ENCODE measurements at regions not wholly inside any gene's neighbourhood (a gene's known extent, or its start where the extent isn't known, plus 50 kb on each side); places are given as distances from the start of the nearest gene placed in this dataset.

DNA sequence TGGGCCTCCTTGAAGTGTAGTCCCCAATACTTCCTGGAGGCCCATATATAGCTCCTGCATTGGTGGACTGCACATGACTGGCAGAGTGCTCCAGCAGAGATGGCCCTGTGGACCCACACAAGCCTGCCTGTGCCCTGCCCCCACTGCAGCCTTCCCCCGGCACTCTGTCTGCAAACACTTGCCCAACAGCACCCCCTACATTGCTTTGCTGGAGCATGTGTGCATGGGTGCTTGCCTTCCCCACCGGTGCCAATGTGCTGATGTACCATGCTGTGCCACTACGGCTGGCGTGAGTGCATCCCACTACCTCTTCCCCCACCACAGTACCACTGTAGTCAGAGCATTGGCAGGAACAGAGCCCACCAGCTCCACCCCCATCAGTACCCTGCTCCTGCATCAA lies 563.6 kb upstream of the CTNND2 start:
- no peak for DNase-seq

DNA sequence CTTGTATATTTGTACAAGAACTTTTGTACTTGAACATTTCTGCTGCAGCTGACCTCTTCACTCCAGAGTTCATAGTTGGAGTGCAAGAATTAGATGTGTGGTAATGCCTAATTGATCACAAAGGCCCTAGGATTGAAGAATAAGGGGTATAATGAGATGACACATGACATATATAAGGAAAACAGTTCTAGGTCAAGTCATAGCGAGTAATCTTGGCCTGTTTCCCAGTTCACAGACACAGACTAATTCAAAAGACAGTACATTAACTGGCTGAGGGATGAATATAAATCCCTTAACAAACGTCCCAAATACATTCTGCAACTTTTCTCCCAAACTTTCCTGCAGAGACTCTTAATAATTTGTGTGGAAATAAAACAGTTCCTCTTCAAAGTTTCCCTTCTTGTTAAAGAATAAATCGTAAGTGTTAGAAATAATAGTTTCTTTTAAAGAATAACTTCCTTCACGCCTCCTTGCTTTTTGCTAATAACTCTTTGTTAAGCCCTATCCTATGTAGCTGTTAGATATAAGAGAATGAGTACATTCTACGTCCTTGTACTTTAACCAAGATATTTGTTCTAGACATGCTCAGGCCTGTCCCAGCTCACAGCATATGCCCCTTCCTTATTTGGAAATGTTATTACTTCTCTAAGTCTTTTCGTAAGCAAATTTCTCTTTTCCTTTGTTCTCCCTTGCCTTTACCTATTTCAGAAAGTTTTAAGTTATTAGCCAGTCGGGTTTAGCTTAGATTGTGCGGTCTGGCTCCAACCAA lies 556.4 kb upstream of the CTNND2 start:
- no peak for DNase-seq

DNA sequence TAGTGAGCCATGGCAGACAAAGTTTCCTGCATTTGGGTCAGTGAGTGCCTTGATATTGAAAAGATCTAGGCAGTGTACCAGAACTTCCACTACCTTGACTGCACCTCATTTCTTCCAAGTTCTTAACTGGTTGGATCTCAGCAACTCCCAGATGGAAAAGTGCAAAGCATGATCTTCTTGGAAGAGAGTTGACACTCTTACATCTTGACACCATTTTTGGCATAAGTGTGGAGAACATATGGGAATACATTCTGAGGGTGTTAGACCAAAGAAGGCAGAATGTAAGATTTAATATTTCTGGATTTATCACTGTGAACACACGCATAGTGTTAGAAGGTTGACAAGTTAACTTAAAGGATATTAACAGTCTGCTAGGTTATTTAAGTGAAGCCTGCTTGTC lies 555.1 kb upstream of the CTNND2 start:
- no peak for DNase-seq

DNA sequence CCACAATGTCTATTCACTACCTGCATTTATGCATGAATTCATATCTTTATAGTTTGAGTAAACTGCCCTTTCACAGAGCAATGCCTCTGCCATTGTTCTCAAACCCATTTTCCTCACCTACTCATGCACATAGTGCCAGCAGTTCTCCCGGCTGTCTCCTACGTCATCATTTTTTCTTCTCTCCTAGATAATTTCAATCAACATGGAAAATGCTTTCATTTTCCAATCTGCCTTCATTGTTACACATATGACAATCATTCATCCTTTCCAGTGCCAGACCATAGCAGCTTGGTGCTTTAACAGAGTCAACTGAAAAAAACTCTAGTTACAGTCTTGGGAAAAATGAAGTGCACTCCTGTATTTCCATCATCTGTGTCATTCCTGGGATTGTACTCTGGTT lies 514.8 kb upstream of the CTNND2 start:
- DNase-seq, result no peak

DNA sequence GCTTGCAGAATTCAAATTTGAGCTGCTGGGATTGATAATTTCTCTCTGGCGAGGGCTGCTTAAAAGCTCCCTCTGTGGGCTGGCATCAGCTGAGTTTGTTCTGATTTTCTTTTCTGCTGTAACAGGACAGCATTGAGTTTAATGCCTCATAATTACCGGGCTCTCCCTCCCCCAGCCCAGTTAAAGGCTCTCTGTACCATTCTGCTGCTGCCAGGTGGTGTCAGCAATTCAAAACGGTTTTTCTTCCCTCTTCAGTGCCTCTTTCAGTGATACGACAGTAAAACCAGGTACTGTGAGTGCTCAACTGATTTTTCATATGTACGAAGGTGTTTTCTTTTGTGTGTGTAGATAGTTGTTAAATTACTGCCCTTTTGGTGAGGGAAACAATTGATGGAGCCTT lies 509.3 kb upstream of the CTNND2 start:
- DNase-seq, result no peak

DNA sequence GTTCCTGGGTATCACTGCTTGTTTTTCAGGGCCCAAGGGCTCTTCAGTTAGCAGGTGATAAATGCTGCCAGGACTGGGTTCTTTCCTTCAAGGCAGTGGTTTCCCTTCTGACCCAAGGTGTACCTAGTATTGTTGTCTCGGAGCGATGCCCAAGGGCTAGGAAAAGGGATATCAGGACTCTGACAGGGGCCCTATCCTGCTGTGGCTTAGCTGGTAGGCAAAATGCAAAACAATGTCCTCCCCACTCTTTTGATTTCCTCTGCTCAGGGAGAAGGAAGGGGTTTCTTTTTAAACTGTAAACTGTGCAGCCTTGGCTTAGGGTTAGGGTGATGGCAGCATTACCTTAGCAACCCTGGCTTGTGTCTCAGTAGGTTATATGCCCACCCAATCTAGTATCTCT lies 508.8 kb upstream of the CTNND2 start:
- DNase-seq, result no peak

DNA sequence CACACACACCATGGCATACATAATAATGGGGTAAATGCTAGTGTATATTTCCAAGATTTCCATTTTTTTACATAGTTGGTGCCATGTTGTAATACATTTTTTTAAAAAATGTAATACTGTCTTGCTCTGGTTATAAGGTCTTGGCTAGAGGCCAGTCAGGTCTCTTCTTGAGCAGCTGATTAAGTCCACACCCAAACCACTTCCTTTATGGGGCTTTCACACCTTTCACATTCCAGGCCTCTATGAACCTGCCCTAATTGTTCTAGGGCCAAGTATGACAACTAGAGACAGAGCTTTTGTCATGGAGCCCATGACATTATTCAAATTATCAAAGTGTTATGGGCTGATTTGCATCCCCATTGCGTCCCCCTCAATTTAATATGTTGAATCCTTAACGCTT lies 495.6 kb upstream of the CTNND2 start:
- no peak for DNase-seq

DNA sequence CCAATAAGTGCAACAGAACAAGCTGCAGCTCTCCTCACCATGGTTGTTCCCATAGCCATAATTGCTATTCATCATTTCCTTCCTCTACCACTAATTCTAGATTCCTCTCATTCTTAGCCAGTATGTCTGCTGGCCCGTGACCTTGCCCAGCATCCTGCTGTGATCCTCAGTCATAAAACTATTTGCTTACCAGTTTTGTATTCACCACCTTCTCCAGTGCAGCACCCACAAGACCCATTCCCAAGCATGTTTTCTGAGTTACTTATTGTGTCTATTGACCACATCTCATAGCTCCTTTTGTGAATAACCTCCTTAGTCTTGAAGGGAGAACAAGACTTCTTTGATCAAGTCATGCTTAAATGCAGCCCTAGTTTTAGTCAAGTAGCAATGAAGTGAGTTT lies 488.0 kb upstream of the CTNND2 start:
- DNase-seq, result no peak

DNA sequence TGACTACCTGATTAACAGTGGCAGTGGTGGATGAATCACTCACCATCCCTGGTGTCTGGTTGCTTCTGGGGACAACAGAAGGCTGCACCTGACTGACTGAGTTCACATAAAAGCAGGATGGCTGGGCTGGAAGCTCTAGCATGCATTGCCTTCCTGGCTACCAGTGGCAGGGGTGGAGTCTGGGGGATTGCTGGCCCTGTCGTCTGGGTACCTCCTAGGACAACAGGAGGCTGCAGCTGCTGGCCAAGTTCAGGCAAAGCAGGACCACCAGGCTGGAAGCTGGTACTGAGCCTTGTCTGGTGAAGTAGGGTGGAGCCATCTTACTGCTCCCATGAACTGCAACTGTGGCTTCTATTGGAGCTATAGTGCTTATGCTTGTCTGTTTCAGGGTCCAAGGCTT lies 480.8 kb upstream of the CTNND2 start:
- no peak for DNase-seq

DNA sequence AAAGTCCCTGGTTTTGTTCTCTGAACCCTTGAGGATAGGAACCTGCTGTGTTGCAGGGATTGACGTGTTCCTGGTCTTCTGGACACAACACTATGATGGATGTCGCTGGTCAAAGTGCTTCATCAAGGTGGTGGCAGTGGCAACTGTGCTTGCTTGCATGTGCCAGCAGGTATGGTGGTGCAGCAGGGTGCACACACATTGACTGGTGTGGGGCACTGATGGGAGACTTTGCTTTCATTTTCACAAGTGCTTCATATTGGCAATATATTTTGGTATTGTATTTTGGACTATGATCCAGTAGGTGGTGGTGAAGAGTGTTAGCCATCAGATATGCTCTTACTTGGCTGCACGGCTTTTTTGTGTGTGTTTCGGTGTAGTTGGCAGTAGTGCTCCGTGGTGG lies 479.8 kb upstream of the CTNND2 start:
- no peak for DNase-seq

DNA sequence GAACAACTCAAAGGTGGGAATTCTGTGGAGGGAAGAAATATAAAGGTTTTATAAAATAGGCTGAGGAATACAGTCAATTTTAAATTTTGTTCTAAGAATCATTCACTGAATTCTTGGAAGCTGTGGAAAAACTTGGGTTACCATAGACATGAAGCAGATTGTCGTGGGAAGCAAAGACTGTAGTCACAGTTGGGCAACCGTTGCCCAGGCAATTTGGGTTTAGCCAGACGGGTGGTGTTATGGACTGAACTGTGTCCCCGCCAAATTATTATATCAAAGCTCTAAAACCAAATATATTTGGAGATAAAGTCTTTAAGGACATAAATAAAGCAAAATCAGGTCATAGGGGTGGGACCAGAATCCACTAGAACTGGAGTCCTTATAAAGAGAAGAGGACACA lies 463.7 kb upstream of the CTNND2 start:
- DNase-seq, result no peak

DNA sequence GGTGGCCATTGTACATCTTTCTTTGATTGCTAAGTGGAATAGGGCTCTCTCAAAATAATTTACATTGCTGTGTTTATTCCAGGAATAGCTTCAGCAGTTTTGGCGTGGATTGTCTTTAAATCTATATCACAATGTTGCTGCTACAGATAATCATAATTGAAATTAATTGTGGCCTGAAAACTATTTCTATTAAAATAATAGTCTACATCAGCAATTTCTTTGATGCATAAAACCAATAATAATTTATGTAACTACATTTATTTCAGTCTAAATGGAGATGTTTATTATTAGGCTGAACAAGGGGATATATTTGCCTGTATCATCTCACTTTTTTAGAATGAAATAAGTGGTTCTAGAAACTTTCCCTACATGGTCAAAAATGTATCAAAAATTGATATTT lies 456.0 kb upstream of the CTNND2 start:
- DNase-seq, result no peak

DNA sequence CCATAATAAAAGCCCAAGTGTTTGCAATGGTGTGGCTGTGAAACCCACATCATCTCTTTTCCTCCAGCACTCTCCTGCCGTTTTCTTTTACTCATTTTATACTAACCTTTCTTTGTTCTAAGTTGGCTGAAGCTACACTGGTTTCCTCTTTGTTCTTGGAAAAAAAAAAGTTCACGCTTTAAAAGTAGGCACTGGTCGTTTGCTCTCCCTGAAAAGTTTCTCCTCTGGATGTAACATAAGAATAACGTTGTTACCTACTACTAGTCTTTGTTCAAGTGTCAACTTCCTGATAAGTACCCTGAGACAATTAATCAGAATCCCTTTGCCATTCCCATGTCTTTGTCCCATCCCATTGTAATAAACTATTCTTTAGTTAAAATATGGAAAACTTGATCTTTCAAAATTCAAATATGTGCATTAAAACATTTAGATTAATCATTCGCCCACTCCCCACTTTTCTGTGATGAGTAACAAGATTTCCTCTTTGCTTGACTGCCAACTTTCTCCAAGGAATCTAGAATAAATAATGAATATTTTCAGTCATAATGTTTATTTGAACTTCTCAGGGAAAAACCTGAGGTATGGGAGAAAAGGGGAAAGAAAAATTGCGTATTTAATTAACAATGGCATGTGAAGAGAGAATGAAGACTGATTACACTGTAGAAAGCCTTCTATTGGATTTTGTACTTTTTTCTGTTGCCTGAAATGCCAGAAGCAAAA lies 454.3 kb upstream of the CTNND2 start:
- no peak for DNase-seq

DNA sequence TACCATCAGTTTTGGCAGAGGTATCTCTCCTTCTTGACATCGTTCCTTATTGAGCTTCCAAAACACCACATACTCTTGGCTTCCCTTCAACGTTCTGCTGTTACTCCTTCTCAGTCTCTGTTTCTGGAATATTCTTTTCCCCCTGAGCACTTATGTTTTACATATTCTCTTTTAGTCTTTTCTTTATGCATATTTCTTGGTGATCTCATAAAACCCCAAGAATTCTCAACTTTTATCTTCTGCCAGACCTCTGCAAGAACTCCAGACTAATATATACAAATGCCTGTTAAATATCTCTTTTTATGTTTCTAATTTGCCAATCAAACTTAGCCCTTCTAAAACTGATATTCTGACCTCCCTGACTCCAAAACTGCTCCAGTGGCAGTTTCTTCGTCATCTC lies 453.4 kb upstream of the CTNND2 start:
- DNase-seq, result no peak

DNA sequence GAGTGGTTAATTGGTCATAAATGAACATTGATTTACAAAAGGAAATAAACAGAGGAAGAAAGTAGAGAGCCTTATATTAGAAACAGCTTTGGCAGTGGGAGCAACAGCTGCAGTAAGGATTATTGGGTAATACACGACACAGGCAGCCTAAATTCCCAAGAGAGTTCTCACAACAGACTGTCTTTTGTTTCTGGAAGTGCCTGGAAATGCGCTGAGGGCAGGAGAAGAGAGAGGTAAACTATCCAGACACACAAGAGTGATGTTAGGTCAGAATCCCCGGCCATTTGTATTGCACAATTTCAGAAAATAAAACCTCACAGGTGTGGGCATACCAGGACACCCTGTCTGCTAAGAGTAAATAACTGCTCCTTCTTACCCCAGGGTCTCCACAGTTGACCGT lies 450.4 kb upstream of the CTNND2 start:
- DNase-seq, result no peak

DNA sequence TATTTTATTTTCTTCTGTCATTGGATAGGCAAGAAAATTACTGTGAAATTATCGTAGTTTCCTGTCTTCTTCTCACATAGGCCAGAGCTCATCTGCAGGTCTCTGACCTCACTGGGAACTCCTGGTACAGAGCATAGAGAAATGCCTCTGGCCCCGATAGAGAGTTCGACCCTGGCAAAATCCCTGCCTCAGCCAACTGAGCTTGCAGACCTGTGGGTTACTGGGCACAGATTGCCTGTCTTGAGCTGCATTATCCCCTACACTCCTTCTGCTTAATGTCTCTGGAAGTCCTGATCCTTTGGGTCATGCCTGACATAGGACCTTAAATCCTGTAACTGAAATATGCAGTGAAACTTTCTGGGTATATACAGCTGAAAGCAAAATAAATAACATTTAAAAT lies 439.3 kb upstream of the CTNND2 start:
- no peak for DNase-seq

DNA sequence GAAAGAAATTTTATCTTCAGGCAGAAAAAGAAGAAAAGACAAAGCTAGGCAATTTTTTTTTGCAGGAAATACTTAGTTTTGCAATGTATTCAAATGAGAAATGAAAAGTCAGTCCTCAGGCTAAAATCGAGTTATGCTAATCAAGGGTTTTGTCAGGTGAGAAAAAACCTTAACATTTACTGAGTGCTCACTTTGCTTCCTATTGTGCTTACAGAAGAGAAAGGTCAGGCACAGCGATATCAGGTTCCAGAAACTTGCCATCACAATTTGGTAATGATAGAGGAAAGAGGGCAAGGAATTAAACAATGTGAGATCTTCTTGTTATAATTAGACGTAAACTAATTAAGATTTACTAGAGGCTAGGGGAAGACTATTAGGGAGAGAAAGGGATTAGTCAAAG lies 431.7 kb upstream of the CTNND2 start:
- no peak for DNase-seq

DNA sequence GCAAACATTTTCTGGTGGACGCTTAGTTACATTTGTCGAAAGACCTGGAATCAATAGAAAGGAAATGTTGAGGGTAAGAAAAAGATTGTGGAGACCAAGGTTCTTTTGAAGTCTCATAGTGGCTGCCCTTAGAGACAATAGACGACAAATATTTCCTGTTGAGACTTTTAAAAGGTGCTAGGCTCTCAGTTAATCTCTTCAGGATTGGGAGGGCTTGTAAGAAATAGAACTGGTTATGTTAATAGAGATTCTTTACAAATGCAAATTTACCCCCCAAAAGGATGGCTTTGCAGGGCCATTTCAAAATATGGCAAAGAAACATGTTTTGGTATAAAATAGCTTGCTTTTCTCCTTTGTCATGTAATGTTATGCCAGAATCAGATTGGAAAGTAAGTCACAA lies 428.2 kb upstream of the CTNND2 start:
- DNase-seq, result no peak

DNA sequence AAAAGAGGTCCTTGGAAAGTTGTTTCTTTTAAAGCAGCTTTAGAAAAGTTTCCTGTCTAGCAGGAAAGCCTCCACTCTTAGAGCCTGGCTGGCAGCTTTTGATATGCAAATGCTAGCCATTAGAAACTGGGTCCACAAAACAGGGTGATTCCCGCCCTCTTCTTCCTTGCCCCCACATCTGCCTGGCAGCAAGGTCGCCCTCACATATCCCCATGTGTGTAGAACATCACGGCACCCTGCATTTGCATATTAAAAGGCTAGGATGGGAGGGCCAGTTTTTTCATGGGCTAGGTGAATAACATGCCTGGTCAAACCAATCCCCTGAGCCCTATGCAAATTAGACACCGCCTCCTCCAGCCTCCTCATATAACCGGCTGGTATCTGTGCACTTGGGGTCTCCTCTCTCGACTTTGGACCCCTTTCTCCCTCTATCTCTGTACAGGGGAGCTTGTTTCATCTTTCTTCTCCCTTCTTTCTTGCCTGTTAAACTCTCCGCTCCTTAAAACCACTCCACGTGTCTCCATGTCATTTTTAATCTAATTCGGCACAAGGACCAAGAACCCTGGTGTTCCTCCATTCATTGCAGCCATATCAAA lies 426.8 kb upstream of the CTNND2 start:
- DNase-seq, result no peak

DNA sequence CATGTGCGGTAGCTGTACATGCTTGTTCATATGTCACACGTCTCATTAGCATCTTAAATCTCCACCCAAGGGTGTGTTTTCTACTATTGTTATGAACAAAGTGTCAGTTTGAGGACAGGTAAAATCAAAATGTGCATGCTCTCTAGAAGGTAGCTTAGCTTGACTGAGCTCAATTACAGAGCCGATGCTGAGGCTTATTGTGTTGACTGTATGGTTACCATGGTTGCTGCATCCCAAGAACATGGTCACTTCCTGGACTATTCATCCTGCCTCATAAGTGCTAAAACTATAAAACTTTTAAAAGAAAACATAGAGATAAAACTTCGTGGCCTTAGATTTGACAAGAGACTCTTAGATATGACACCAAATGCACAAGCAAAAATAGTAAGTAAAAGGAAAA lies 426.1 kb upstream of the CTNND2 start:
- DNase-seq, result no peak

DNA sequence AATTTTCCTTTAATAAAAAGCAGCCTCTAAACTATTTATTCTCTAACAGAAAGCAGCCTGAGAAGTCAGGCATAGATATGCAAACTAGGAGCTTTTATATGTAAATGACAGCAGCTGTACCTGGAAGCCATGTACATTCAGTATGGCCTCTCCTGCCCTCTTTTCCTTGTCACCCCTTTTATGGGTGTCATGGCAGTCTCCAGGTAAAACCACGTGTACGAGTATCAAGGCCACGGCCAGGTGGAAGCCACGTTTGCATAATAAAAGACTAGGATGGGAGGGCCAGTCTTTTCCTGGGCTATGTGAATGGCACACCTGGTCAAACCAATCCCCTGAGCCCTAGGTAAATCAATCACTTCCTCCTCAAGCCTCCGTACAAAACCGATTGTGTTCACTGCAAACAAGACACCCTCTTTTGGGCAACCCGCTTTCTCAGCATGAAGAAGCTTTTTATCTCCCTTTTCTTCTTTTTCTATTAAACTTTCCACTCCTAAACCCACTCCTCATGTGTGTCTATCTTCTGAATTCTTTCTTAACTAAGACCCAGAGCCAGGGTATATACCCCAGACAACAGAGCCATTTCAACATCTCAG lies 419.5 kb upstream of the CTNND2 start:
- no peak for DNase-seq

DNA sequence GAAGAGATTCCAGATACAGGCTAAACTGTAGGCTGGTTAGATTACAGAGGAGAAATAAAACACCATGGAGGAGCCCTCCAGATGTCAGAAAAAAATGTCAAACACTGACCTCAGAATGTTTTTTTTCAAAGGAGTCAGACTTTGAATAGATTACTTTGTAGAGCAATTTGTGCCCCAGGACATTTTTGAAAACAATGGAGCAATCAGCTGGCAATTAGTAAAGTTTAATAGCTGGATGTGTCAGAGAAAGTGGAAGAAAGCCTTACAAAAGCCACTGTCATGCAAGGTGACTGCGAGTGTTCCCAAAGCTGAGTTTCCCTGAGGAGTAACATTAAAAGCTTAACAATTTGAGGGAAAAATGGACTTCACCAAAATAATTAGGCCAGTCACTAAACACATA lies 417.8 kb upstream of the CTNND2 start:
- no peak for DNase-seq

DNA sequence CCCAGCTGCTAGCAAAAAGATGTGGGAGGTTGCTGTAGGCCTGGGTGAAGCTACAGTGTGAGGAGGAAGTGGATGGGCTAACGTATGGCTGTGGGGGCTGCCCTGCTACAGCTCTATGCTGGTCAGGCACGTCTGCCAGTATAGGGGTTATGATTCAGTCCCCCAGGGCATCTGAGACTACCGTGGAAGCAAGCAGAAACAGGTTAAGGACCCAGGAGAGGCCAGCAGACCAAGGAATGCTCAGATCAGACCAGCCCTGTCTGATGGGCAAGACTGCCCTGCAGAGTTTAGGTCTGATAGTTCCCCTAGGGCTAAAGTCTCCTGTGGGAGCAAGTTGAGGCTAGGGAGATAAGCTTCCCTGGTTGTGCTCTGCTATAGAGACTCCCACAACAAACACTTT lies 416.1 kb upstream of the CTNND2 start:
- DNase-seq, result no peak

DNA sequence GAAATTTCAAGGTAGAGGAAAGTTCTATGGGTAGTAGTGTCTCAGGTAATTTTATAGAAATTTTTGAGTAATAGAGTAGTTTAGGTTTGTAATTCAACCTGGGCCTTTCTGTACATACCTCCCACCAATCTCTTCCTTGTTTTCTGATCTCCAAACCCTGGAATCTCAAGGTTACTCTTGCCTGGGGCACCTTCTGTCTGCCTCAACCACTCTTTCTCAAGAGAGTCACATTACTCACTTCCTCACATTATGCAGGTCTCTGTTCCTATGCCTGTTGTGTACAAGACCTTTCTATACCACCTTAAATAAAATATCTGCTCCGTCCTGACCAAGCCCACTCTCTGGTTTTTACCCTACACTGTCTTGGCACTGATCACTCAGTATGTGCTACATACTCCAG lies 412.6 kb upstream of the CTNND2 start:
- no peak for DNase-seq
